Esophagus muscularis mucosa (tissue), 4 donors: ENCODE measurements at regions not wholly inside any gene's neighbourhood (a gene's known extent, or its start where the extent isn't known, plus 50 kb on each side); places are given as distances from the start of the nearest gene placed in this dataset.

ENCODE experiments used
- DNase-seq: peaks from one replicate; pipeline ENCODE4 v3.0.0-alpha.2; 2017; ENCODE audit errors: extremely low spot score
- H3K27ac ChIP-seq, 4 donors: fragments of 200-600 bp; sonication (generic); replicated peaks in 1 of 4; 1 replicate in 3 of 4; 2 replicates in 1 of 4; pipeline ENCODE4 v1.5.1; 2016 to 2019; ENCODE audit warnings: mild to moderate bottlenecking in 1 of 4
- H3K27me3 ChIP-seq, 4 donors: fragments of 200-600 bp; sonication (generic); one replicate each; pipeline versions ENCODE4 v1.5.1 to v1.6.0; 2016 to 2019
- H3K36me3 ChIP-seq, 4 donors: fragments of 200-600 bp; sonication (generic); one replicate each; pipeline ENCODE4 v1.5.1; 2016 to 2019
- H3K4me1 ChIP-seq, 4 donors: fragments of 200-600 bp; sonication (generic); one replicate each; pipeline ENCODE4 v1.5.1; 2016 to 2019
- H3K4me3 ChIP-seq, 4 donors: fragments of 200-600 bp; sonication (generic); 1 replicate in 2 of 4; 2 replicates in 2 of 4; pipeline ENCODE4 v1.5.1; 2016 to 2019; ENCODE audit warnings: mild to moderate bottlenecking in 4 of 4, moderate library complexity in 1 of 4
- H3K9me3 ChIP-seq, 4 donors: fragments of 200-600 bp; sonication (generic); 1 replicate in 3 of 4; 2 replicates in 1 of 4; pipeline ENCODE4 v1.5.1; 2016 to 2019
- CTCF ChIP-seq, 3 experiments: fragments of 200-600 bp in 2 of 3; fragments of 450-650 bp in 1 of 3; sonication (generic) in 2 of 3; IDR thresholded peaks; one replicate each; pipeline ENCODE4 v1.5.1; 2017 to 2019; ENCODE audit warnings: antibody characterized with exemption in 3 of 3, mild to moderate bottlenecking in 2 of 3, moderate library complexity in 1 of 3
- EP300 ChIP-seq: sonication (generic); formaldehyde crosslinking; IDR thresholded peaks from one replicate; pipeline ENCODE4 v1.6.1; 2017; ENCODE audit warnings: antibody characterized with exemption
- POLR2A ChIP-seq: fragments of 450-650 bp; IDR thresholded peaks from one replicate; pipeline ENCODE4 v1.6.1; 2017; ENCODE audit warnings: antibody characterized with exemption, moderate library complexity, mild to moderate bottlenecking, low read depth
- POLR2AphosphoS5 ChIP-seq, 2 donors: sonication (generic); formaldehyde crosslinking; IDR thresholded peaks; one replicate each; pipeline ENCODE4 v1.6.1; 2017; ENCODE audit warnings: antibody characterized with exemption in 2 of 2
- WGBS: methylation state at CpG from one replicate; pipeline ENCODE4 v1.1.5; 2018; 5-methylcytosine and 5-hydroxymethylcytosine counted together
- intact Hi-C: fragments of 100-400 bp; cut with DNase I; formaldehyde crosslinking; loops from one replicate; pipeline ENCODE4 v1.15.1; 2023

- Histone ChIP-seq H3K4me1 (no peaks in the 10 kb centered on the region), H3K36me3 (no peaks in the 10 kb centered on the region), H3K9me3 (no peaks in the 10 kb centered on the region), H3K27me3 (no peaks in the 10 kb centered on the region), H3K4me3 (no peak overlapping the region), H3K27ac (no peak overlapping the region)
- intact Hi-C loops: no loop called here
- no peak for DNase-seq
- WGBS: 91% methylated on average over 7 of the region's 7 CpGs
- TF ChIP-seq EP300 (no peak), POLR2AphosphoS5 (IDR thresholded peaks at IDR 0.05) (no peak), CTCF (IDR thresholded peaks at IDR 0.05) (no peak), POLR2A (no peak)
Measured at GRCh38 chr5:106172681-106173532, 1497.8 kb downstream of the EFNA5 start.

- no peaks in the 10 kb centered on the region for H3K4me1 ChIP-seq
- H3K36me3 ChIP-seq: no peaks in the 10 kb centered on the region
- WGBS: 93% methylated on average over 2 of the region's 2 CpGs
- H3K4me3 ChIP-seq: no peak overlapping the region
- intact Hi-C loops: no loop called here
- TF ChIP-seq POLR2AphosphoS5 (IDR thresholded peaks at IDR 0.05): no peak
- TF ChIP-seq POLR2A: no peak
- TF ChIP-seq EP300: no peak
- TF ChIP-seq CTCF (IDR thresholded peaks at IDR 0.05): no peak
- H3K27ac ChIP-seq: no peak overlapping the region
- H3K9me3 ChIP-seq: no peaks in the 10 kb centered on the region
- no peaks in the 10 kb centered on the region for H3K27me3 ChIP-seq
- DNase-seq: no peak
Measured at GRCh38 chr5:106171708-106172107, 1499.0 kb downstream of the EFNA5 start.

GRCh38 chr5:106171132-106171531 is 1499.6 kb downstream of the EFNA5 start:
- Histone ChIP-seq H3K9me3 (no peaks in the 10 kb centered on the region), H3K36me3 (no peaks in the 10 kb centered on the region), H3K27ac (no peak overlapping the region), H3K4me3 (no peak overlapping the region), H3K4me1 (no peaks in the 10 kb centered on the region), H3K27me3 (no peaks in the 10 kb centered on the region)
- intact Hi-C loops: no loop called here
- DNase-seq: no peak
- TF ChIP-seq POLR2AphosphoS5 (IDR thresholded peaks at IDR 0.05) (no peak), POLR2A (no peak), CTCF (IDR thresholded peaks at IDR 0.05) (no peak), EP300 (no peak)

- DNase-seq: no peak
- intact Hi-C loops: no loop called here
- Histone ChIP-seq H3K36me3 (no peaks in the 10 kb centered on the region), H3K9me3 (no peaks in the 10 kb centered on the region), H3K4me1 (no peaks in the 10 kb centered on the region), H3K27me3 (no peaks in the 10 kb centered on the region), H3K27ac (no peak overlapping the region), H3K4me3 (no peak overlapping the region)
- TF ChIP-seq POLR2AphosphoS5 (IDR thresholded peaks at IDR 0.05) (no peak), CTCF (IDR thresholded peaks at IDR 0.05) (no peak), EP300 (no peak), POLR2A (no peak)
- whole genome bisulfite sequencing: 96% methylated on average over 1 of the region's 1 CpG
Measured at GRCh38 chr5:106167766-106168165, 1503.0 kb downstream of the EFNA5 start.

GRCh38 chr5:106163233-106163632 is 1507.5 kb downstream of the EFNA5 start:
- DNase-seq: no peak

More at GRCh38 chr5:106163233-106163632, 1507.5 kb downstream of the EFNA5 start:
- Histone ChIP-seq H3K9me3 (no peaks in the 10 kb centered on the region), H3K36me3 (no peaks in the 10 kb centered on the region), H3K27ac (no peak overlapping the region), H3K4me3 (no peak overlapping the region), H3K4me1 (no peaks in the 10 kb centered on the region), H3K27me3 (no peaks in the 10 kb centered on the region)
- 94% methylated on average over 9 of the region's 12 CpGs for WGBS
- intact Hi-C loops: no loop called here
- no peak for TF ChIP-seq POLR2AphosphoS5 (IDR thresholded peaks at IDR 0.05)
- TF ChIP-seq EP300: no peak
- TF ChIP-seq CTCF (IDR thresholded peaks at IDR 0.05): no peak
